OCI-LY7 (cell line): ENCODE measurements at regions not wholly inside any gene's neighbourhood (a gene's known extent, or its start where the extent isn't known, plus 50 kb on each side); places are given as distances from the start of the nearest gene placed in this dataset.

ENCODE experiments used
- BruUV-seq: library from RNA; stranded (reverse); fragments of 400-500 nt; replicated peaks from 2 replicates; lab custom pipeline; 2021; lab: Mats Ljungman, UMichigan
- CTCF ChIA-PET: fragments of 300-600 bp; sonication (Branson Sonifier 250); formaldehyde crosslinking; loops from one replicate; lab custom pipeline; 2022; ENCODE audit warnings: antibody characterized with exemption; ENCODE audit not compliant: unreplicated experiment; lab: Charles Lee
- POLR2A ChIA-PET: fragments of 300-600 bp; sonication (Branson Sonifier 250); formaldehyde crosslinking; loops from one replicate; lab custom pipeline; 2022; ENCODE audit warnings: antibody characterized with exemption; lab: Charles Lee
- DNase-seq: peaks from one replicate; pipeline ENCODE4 v3.0.0-alpha.2; 2015; ENCODE audit warnings: low spot score
- H2AFZ ChIP-seq: fragments of 200-600 bp; sonication (generic), shearing (Covaris generic); 2 replicates; pipeline ENCODE4 v1.6.1; 2014; ENCODE audit warnings: mild to moderate bottlenecking, antibody characterized with exemption, low read length, moderate library complexity
- H3K27ac ChIP-seq: fragments of 200-600 bp; sonication (generic); 2 replicates; pipeline ENCODE4 v1.5.1; 2014; ENCODE audit warnings: mixed run types, low read depth, mild to moderate bottlenecking, moderate library complexity, low read length, inconsistent platforms; ENCODE audit not compliant: poor library complexity, severe bottlenecking
- H3K36me3 ChIP-seq: fragments of 200-600 bp; sonication (generic); 2 replicates; pipeline ENCODE4 v1.6.1; 2014; ENCODE audit warnings: mild to moderate bottlenecking, antibody characterized with exemption, low read length, moderate library complexity, mixed read lengths; ENCODE audit not compliant: insufficient read depth
- H3K4me1 ChIP-seq: fragments of 200-600 bp; sonication (generic); 2 replicates; pipeline ENCODE4 v1.5.1; 2014; ENCODE audit warnings: mild to moderate bottlenecking, low read length; ENCODE audit not compliant: insufficient read depth, poor library complexity, severe bottlenecking
- H3K4me2 ChIP-seq: fragments of 200-600 bp; sonication (generic); 2 replicates; pipeline ENCODE4 v1.6.1; 2014; ENCODE audit warnings: mild to moderate bottlenecking, low read length
- H3K4me3 ChIP-seq: fragments of 200-600 bp; sonication (generic); 2 replicates; pipeline ENCODE4 v1.5.1; 2014; ENCODE audit warnings: mild to moderate bottlenecking, low read depth, low read length; ENCODE audit not compliant: poor library complexity, severe bottlenecking
- H3K79me2 ChIP-seq: fragments of 200-600 bp; sonication (generic); 2 replicates; pipeline ENCODE4 v1.6.1; 2016; ENCODE audit warnings: low read depth, mild to moderate bottlenecking, low read length, moderate library complexity, mixed read lengths; ENCODE audit not compliant: insufficient read depth
- H3K9me2 ChIP-seq: fragments of 200-600 bp; sonication (generic); 2 replicates; pipeline ENCODE4 v1.6.1; 2016; ENCODE audit warnings: mild to moderate bottlenecking, low read length, mixed read lengths; ENCODE audit not compliant: insufficient read depth
- H3K9me3 ChIP-seq: fragments of 200-600 bp; sonication (generic); 2 replicates; pipeline ENCODE4 v1.6.1; 2014; ENCODE audit warnings: mild to moderate bottlenecking, mixed run types, low read length, mixed read lengths
- H4K20me1 ChIP-seq: fragments of 200-600 bp; sonication (generic); 2 replicates; pipeline ENCODE4 v1.6.1; 2014; ENCODE audit warnings: mild to moderate bottlenecking, antibody characterized with exemption, low read length, moderate library complexity, mixed read lengths; ENCODE audit not compliant: insufficient read depth
- EZH2phosphoT487 ChIP-seq: fragments of 200-600 bp; sonication (generic); IDR thresholded peaks from 2 replicates; pipeline ENCODE4 v1.6.1; 2018; ENCODE audit warnings: low read depth, borderline replicate concordance, mild to moderate bottlenecking, mixed run types, antibody characterized with exemption, low read length, moderate library complexity, mixed read lengths
- intact Hi-C: fragments of 100-400 bp; cut with micrococcal nuclease; formaldehyde crosslinking; loops from one replicate; pipeline ENCODE4 v1.10.0; 2022; ENCODE audit not compliant: unreplicated experiment
- TF ChIP-seq, protein P1 (sequence below): fragments of 200-600 bp; sonication (generic); conservative IDR thresholded peaks from 2 replicates; pipeline ENCODE4 v1.5.1; 2014; ENCODE audit warnings: mild to moderate bottlenecking, antibody characterized with exemption, low read length, moderate library complexity, mixed read lengths

GRCh38 chrX:124462931-124463330, 116.6 kb downstream of the SH2D1A start:
- Histone ChIP-seq H3K27ac (no peak overlapping the region), H3K4me1 (no peaks in the 10 kb centered on the region), H3K4me3 (no peak overlapping the region), H3K79me2 (no peaks in the 10 kb centered on the region), H3K9me2 (no peaks in the 10 kb centered on the region), H4K20me1 (no peaks in the 10 kb centered on the region), H2AFZ (no peak overlapping the region), H3K36me3 (no peaks in the 10 kb centered on the region), H3K9me3 (no peaks in the 10 kb centered on the region), H3K4me2 (no peak overlapping the region)
- DNase-seq = no peak
- no TSS peak for BruUV-seq
- intact Hi-C loops = no loop called here
- POLR2A ChIA-PET = interaction anchor here (0.7 kb wide), 1 partner anchor 507 kb away, joined by 4 read pairs; no protein-coding TSS in a partner anchor
- CTCF ChIA-PET = no interaction called here
- TF ChIP-seq, protein P1, sequence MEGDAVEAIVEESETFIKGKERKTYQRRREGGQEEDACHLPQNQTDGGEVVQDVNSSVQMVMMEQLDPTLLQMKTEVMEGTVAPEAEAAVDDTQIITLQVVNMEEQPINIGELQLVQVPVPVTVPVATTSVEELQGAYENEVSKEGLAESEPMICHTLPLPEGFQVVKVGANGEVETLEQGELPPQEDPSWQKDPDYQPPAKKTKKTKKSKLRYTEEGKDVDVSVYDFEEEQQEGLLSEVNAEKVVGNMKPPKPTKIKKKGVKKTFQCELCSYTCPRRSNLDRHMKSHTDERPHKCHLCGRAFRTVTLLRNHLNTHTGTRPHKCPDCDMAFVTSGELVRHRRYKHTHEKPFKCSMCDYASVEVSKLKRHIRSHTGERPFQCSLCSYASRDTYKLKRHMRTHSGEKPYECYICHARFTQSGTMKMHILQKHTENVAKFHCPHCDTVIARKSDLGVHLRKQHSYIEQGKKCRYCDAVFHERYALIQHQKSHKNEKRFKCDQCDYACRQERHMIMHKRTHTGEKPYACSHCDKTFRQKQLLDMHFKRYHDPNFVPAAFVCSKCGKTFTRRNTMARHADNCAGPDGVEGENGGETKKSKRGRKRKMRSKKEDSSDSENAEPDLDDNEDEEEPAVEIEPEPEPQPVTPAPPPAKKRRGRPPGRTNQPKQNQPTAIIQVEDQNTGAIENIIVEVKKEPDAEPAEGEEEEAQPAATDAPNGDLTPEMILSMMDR = no peak
- no peak for TF ChIP-seq EZH2phosphoT487

- no peak overlapping the region for H2AFZ ChIP-seq
- no peaks in the 10 kb centered on the region for H3K79me2 ChIP-seq
- DNase-seq = no peak
- intact Hi-C loops = no loop called here
- H3K9me3 ChIP-seq = no peaks in the 10 kb centered on the region
- H3K9me2 ChIP-seq = no peaks in the 10 kb centered on the region
- CTCF ChIA-PET = no interaction called here
- POLR2A ChIA-PET = no interaction called here
- no peaks in the 10 kb centered on the region for H3K4me1 ChIP-seq
- no peaks in the 10 kb centered on the region for H4K20me1 ChIP-seq
- BruUV-seq = no TSS peak
- TF ChIP-seq, protein P1 = no peak
- no peak for TF ChIP-seq EZH2phosphoT487
- no peak overlapping the region for H3K27ac ChIP-seq
- H3K4me3 ChIP-seq = no peak overlapping the region
- H3K4me2 ChIP-seq = no peak overlapping the region
- H3K36me3 ChIP-seq = no peaks in the 10 kb centered on the region
These were observed 120.8 kb downstream of the SH2D1A start for GRCh38 chrX:124467202-124467601.

DNA sequence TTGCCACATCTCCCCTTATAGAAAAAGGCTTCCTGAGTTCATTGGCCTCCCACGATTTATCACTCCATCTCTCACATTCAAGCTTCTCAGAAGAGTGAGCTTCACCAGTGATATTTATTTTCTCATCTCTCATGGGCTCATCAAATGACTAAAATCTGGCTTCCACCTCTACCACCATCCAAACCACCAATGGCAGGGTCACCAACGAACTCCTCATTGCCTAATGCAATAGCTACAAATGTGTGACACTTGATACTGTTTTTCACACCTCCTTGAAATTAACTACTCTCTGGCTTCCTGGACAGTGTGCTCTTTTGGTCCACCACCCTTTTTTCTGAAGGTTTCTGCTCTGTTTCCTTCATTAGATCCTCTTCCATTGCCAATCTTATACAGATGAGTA, 129.0 kb downstream of the SH2D1A start:
- intact Hi-C loops = no loop called here
- Histone ChIP-seq H3K27ac (no peak overlapping the region), H3K4me2 (no peak overlapping the region), H4K20me1 (no peaks in the 10 kb centered on the region), H3K9me3 (no peaks in the 10 kb centered on the region), H3K4me3 (no peak overlapping the region), H3K9me2 (no peaks in the 10 kb centered on the region), H2AFZ (no peak overlapping the region), H3K79me2 (no peaks in the 10 kb centered on the region), H3K36me3 (no peaks in the 10 kb centered on the region), H3K4me1 (no peaks in the 10 kb centered on the region)
- TF ChIP-seq EZH2phosphoT487 = no peak
- TF ChIP-seq, protein P1 = no peak
- DNase-seq = no peak
- CTCF ChIA-PET = no interaction called here
- no TSS peak for BruUV-seq
- POLR2A ChIA-PET = no interaction called here
